ENCODE measurements at regions not wholly inside any gene's neighbourhood (a gene's known extent, or its start where the extent isn't known, plus 50 kb on each side); places are given as distances from the start of the nearest gene placed in this dataset.

DNA sequence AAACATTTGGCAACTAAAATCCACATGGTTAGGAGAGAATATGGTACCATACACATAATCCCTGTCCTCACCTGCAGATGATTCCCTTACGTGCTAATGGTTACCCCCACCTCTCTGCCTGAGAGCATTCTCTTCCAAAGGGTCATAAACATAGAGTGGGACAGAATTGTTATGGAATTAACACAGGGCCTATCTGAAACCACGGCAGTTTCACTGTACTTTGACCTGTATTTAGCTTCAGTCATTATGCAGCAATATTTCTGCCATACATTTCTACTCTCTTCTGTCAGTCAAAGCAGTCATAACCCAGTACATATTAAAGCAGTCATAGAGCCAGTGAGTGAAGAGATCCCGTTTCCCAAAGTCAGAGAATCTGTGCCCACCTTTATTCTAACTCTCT lies 1128.9 kb upstream of the NXPH2 start:
- Mint-ChIP-seq H3K4me3 (ENCODE audit: unreplicated experiment) (no peak overlapping the region), H3K27ac (ENCODE audit: unreplicated experiment) (no peak overlapping the region), H3K27me3 (ENCODE audit: insufficient read depth, unreplicated experiment) (no peaks in the 10 kb centered on the region), H3K4me1 (ENCODE audit: low read depth, unreplicated experiment) (no peaks in the 10 kb centered on the region), H3K9me3 (ENCODE audit: unreplicated experiment) (peaks cover 10% of the 10 kb centered on the region), H3K36me3 (ENCODE audit: insufficient read depth, unreplicated experiment) (no peaks in the 10 kb centered on the region)
- Histone ChIP-seq H3K4me3 (ENCODE audit: low read depth, low read length) (no peak overlapping the region), H3K9me3 (no peaks in the 10 kb centered on the region), H3K27me3 (replicated peaks; ENCODE audit: control insufficient read depth, insufficient read depth, low read length) (no peaks in the 10 kb centered on the region), H3K36me3 (ENCODE audit: control insufficient read depth, insufficient read depth, low read length) (no peaks in the 10 kb centered on the region), H3K4me1 (no peaks in the 10 kb centered on the region)
- CTCF ChIA-PET: no interaction called here
- TF ChIP-seq, protein P1, sequence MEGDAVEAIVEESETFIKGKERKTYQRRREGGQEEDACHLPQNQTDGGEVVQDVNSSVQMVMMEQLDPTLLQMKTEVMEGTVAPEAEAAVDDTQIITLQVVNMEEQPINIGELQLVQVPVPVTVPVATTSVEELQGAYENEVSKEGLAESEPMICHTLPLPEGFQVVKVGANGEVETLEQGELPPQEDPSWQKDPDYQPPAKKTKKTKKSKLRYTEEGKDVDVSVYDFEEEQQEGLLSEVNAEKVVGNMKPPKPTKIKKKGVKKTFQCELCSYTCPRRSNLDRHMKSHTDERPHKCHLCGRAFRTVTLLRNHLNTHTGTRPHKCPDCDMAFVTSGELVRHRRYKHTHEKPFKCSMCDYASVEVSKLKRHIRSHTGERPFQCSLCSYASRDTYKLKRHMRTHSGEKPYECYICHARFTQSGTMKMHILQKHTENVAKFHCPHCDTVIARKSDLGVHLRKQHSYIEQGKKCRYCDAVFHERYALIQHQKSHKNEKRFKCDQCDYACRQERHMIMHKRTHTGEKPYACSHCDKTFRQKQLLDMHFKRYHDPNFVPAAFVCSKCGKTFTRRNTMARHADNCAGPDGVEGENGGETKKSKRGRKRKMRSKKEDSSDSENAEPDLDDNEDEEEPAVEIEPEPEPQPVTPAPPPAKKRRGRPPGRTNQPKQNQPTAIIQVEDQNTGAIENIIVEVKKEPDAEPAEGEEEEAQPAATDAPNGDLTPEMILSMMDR (IDR thresholded peaks at IDR 0.05; ENCODE audit: insufficient read depth in 1 of 2, low read depth in 1 of 2, low read length in 1 of 2, severe bottlenecking in 1 of 2, unreplicated experiment in 1 of 2): no peak
- POLR2A ChIA-PET: no interaction called here
- BruUV-seq (replicated peaks): no TSS peak
- intact Hi-C loops (cut with micrococcal nuclease; ENCODE audit: unreplicated experiment): no loop called here
- no peak for DNase-seq

GRCh38 chr2:139905624-139906023 lies 1125.4 kb upstream of the NXPH2 start:
- H3K9me3 ChIP-seq: no peaks in the 10 kb centered on the region
- intact Hi-C loops (cut with micrococcal nuclease; ENCODE audit: unreplicated experiment): no loop called here
- Mint-ChIP-seq H3K27ac (ENCODE audit: unreplicated experiment) (no peak overlapping the region), H3K4me3 (ENCODE audit: unreplicated experiment) (no peak overlapping the region), H3K27me3 (ENCODE audit: insufficient read depth, unreplicated experiment) (peaks cover 2% of the 10 kb centered on the region), H3K9me3 (ENCODE audit: unreplicated experiment) (no peaks in the 10 kb centered on the region), H3K4me1 (ENCODE audit: low read depth, unreplicated experiment) (no peaks in the 10 kb centered on the region), H3K36me3 (ENCODE audit: insufficient read depth, unreplicated experiment) (no peaks in the 10 kb centered on the region)
- CTCF ChIA-PET: no interaction called here
- TF ChIP-seq, protein P1 (IDR thresholded peaks at IDR 0.05; ENCODE audit: insufficient read depth in 1 of 2, low read depth in 1 of 2, low read length in 1 of 2, severe bottlenecking in 1 of 2, unreplicated experiment in 1 of 2): no peak
- H3K27me3 ChIP-seq (replicated peaks; ENCODE audit: control insufficient read depth, insufficient read depth, low read length): no peaks in the 10 kb centered on the region
- POLR2A ChIA-PET: no interaction called here
- no peaks in the 10 kb centered on the region for H3K36me3 ChIP-seq (ENCODE audit: control insufficient read depth, insufficient read depth, low read length)
- no peak for DNase-seq
- no peaks in the 10 kb centered on the region for H3K4me1 ChIP-seq
- BruUV-seq (replicated peaks): no TSS peak
- no peak overlapping the region for H3K4me3 ChIP-seq (ENCODE audit: low read depth, low read length)

DNA sequence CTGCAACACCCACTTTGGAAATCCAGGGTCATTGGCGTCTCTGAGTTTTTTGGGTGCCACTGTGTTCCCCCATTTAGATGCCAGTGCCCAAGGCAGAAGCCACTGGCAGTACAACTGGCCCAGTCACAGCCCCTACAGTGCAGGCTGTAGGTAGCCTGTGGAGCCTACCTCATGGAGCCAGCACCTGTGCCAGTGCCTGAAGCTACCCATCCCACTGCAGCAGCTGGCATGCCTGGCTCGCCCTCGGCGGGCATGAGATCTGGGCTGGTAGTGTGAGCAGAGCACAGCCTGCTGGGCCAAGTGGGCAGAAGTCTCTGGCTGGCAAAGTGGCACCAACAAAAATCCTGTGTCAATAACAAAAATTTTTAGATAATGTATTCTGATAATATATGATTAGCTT lies 1111.4 kb upstream of the NXPH2 start:
- Histone ChIP-seq H3K4me3 (ENCODE audit: low read depth, low read length) (no peak overlapping the region), H3K36me3 (ENCODE audit: control insufficient read depth, insufficient read depth, low read length) (no peaks in the 10 kb centered on the region), H3K9me3 (no peaks in the 10 kb centered on the region; the same call in 1 of the 2 replicates), H3K4me1 (no peaks in the 10 kb centered on the region), H3K27me3 (replicated peaks; ENCODE audit: control insufficient read depth, insufficient read depth, low read length) (no peaks in the 10 kb centered on the region)
- H3K9me3 Mint-ChIP-seq (ENCODE audit: unreplicated experiment): no peaks in the 10 kb centered on the region
- ChIA-PET POLR2A (no interaction called here), CTCF (no interaction called here)
- H3K4me1 Mint-ChIP-seq (ENCODE audit: low read depth, unreplicated experiment): no peaks in the 10 kb centered on the region
- H3K27ac Mint-ChIP-seq (ENCODE audit: unreplicated experiment): no peak overlapping the region
- TF ChIP-seq, protein P1 (IDR thresholded peaks at IDR 0.05; ENCODE audit: insufficient read depth in 1 of 2, low read depth in 1 of 2, low read length in 1 of 2, severe bottlenecking in 1 of 2, unreplicated experiment in 1 of 2): no peak
- DNase-seq: no peak
- no peaks in the 10 kb centered on the region for H3K36me3 Mint-ChIP-seq (ENCODE audit: insufficient read depth, unreplicated experiment)
- no peak overlapping the region for H3K4me3 Mint-ChIP-seq (ENCODE audit: unreplicated experiment)
- intact Hi-C loops (cut with micrococcal nuclease; ENCODE audit: unreplicated experiment): no loop called here
- no TSS peak for BruUV-seq (replicated peaks)
- H3K27me3 Mint-ChIP-seq (ENCODE audit: insufficient read depth, unreplicated experiment): no peaks in the 10 kb centered on the region

Measured in Caco-2 (cell line).